Fibroblast of lung (primary cell): ENCODE measurements at regions not wholly inside any gene's neighbourhood (a gene's known extent, or its start where the extent isn't known, plus 50 kb on each side); places are given as distances from the start of the nearest gene placed in this dataset.

Experiments used
- DNase-seq, 2 donors: peaks; one replicate each; pipeline versions ENCODE4 v3.0.0 to v3.0.0-alpha.2; 2010; ENCODE audit warnings: low read depth in 2 of 2
- H2AFZ ChIP-seq: 2 replicates; pipeline ENCODE4 v1.5.1; 2012; ENCODE audit warnings: low read length, control low read depth, inconsistent platforms
- H3K27ac ChIP-seq: 2 replicates; pipeline ENCODE4 v1.5.1; 2011; ENCODE audit warnings: low read length, control low read depth; ENCODE audit not compliant: insufficient read depth
- H3K27me3 ChIP-seq: 2 replicates; pipeline ENCODE4 v1.5.1; 2011; ENCODE audit warnings: mild to moderate bottlenecking, low read length; ENCODE audit not compliant: control insufficient read depth, insufficient read depth
- H3K36me3 ChIP-seq: 2 replicates; pipeline ENCODE4 v1.5.1; 2011; ENCODE audit warnings: low read length; ENCODE audit not compliant: control insufficient read depth, insufficient read depth
- H3K4me1 ChIP-seq: 2 replicates; pipeline ENCODE4 v1.5.1; 2011; ENCODE audit warnings: low read length; ENCODE audit not compliant: control insufficient read depth, insufficient read depth; ENCODE audit errors: extremely low read depth
- H3K4me2 ChIP-seq: 2 replicates; pipeline ENCODE4 v1.5.1; 2011; ENCODE audit warnings: low read length, control low read depth; ENCODE audit not compliant: insufficient read depth; ENCODE audit errors: extremely low read depth
- H3K4me3 ChIP-seq, 4 experiments: fragments of 200-600 bp in 1 of 4; sonication (generic) in 1 of 4; replicated peaks in 1 of 4; 2 replicates each; pipeline ENCODE4 v1.5.1; 2011 to 2016; ENCODE audit warnings: low read length in 4 of 4, low read depth in 3 of 4, mild to moderate bottlenecking in 3 of 4, control low read depth in 2 of 4, inconsistent platforms in 1 of 4, mixed read lengths in 1 of 4; ENCODE audit not compliant: insufficient read depth in 1 of 4; ENCODE audit errors: control extremely low read depth in 1 of 4
- H3K79me2 ChIP-seq: 2 replicates; pipeline ENCODE4 v1.5.1; 2012; ENCODE audit warnings: mild to moderate bottlenecking, low read length, inconsistent platforms; ENCODE audit not compliant: control insufficient read depth, insufficient read depth
- H3K9ac ChIP-seq: 2 replicates; pipeline ENCODE4 v1.5.1; 2011; ENCODE audit warnings: mild to moderate bottlenecking, low read length, control low read depth; ENCODE audit not compliant: insufficient read depth
- H3K9me3 ChIP-seq: 2 replicates; pipeline ENCODE4 v1.5.1; 2012; ENCODE audit warnings: low read depth, low read length; ENCODE audit not compliant: control insufficient read depth, insufficient read depth
- H4K20me1 ChIP-seq: 2 replicates; pipeline ENCODE4 v1.5.1; 2011; ENCODE audit warnings: low read length; ENCODE audit not compliant: control insufficient read depth, insufficient read depth; ENCODE audit errors: extremely low read depth
- EZH2 ChIP-seq: IDR thresholded peaks from 2 replicates; pipeline ENCODE4 v1.5.1; 2012; ENCODE audit warnings: low read length, control low read depth, mild to moderate bottlenecking; ENCODE audit errors: missing control alignments
- TF ChIP-seq, protein P1 (sequence below), 2 donors: IDR thresholded peaks in 1 of 2; conservative IDR thresholded peaks in 1 of 2; 1 replicate in 1 of 2; 2 replicates in 1 of 2; pipeline ENCODE4 v1.5.1; 2011 to 2012; ENCODE audit warnings: low read length in 2 of 2, control low read depth in 1 of 2, inconsistent platforms in 1 of 2, low read depth in 1 of 2, mild to moderate bottlenecking in 1 of 2

DNA sequence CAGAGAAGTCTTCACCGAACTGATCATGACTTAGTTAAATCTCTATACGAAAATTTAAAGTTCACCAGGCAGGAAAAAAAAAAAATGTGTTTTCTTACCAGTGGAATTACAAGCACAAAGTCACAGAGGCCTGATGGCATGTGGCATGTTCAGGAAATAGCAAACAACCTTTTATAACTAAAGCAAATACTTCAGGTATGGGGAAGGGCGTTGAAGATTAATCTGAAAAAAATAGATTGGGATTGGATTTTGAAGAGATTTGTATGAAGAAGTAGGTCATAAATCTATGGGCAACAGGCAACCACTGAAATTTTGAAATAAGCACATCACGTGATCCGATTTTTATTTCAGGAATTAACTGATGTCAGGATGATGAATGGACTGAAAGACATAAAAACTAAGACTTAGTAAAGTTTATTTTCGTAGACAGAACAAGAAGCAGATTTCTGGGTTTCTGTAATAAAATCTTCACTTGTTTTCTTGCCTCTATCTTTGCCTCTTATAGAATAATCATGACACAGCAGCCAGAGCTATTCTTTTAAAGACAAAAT lies 295.9 kb upstream of the ADGRL4 start:
- Histone ChIP-seq H3K4me2 (no peak overlapping the region), H3K4me3 (no peak overlapping the region), H3K36me3 (no peaks in the 10 kb centered on the region), H3K4me1 (no peaks in the 10 kb centered on the region), H3K79me2 (no peaks in the 10 kb centered on the region), H3K27me3 (no peaks in the 10 kb centered on the region), H4K20me1 (no peaks in the 10 kb centered on the region), H2AFZ (no peak overlapping the region), H3K27ac (no peak overlapping the region), H3K9me3 (no peaks in the 10 kb centered on the region), H3K9ac (no peak overlapping the region)
- TF ChIP-seq, protein P1, sequence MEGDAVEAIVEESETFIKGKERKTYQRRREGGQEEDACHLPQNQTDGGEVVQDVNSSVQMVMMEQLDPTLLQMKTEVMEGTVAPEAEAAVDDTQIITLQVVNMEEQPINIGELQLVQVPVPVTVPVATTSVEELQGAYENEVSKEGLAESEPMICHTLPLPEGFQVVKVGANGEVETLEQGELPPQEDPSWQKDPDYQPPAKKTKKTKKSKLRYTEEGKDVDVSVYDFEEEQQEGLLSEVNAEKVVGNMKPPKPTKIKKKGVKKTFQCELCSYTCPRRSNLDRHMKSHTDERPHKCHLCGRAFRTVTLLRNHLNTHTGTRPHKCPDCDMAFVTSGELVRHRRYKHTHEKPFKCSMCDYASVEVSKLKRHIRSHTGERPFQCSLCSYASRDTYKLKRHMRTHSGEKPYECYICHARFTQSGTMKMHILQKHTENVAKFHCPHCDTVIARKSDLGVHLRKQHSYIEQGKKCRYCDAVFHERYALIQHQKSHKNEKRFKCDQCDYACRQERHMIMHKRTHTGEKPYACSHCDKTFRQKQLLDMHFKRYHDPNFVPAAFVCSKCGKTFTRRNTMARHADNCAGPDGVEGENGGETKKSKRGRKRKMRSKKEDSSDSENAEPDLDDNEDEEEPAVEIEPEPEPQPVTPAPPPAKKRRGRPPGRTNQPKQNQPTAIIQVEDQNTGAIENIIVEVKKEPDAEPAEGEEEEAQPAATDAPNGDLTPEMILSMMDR (conservative IDR thresholded peaks at IDR 0.05 in 1 of 2, IDR thresholded peaks at IDR 0.05 in 1 of 2; ENCODE audit: low read depth in 1 of 2, low read length in 2 of 2), result no peak
- DNase-seq, result no peak

DNA sequence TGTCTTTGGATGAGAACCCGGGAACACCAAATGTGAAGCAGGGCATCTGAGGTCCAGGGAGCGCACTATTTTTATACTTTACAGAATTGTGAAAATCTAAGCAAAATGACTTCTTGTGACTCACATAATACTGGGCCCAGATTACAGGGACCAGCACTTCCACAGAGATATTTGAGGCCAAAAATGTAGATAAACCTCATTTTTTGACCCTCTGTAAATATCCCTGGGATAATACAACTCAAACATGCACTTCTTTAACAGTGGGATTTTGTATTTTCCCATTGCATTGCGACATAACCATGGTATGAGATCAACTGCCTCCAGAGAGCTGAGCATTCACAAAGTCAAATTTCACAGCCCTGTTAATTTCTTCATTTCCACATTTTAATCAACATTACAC lies 289.4 kb upstream of the ADGRL4 start:
- DNase-seq, result peak in 1 of 2 donors; percentile 20
- Histone ChIP-seq H3K79me2 (no peaks in the 10 kb centered on the region), H3K4me2 (no peak overlapping the region), H3K27me3 (no peaks in the 10 kb centered on the region), H4K20me1 (no peaks in the 10 kb centered on the region), H3K4me1 (no peaks in the 10 kb centered on the region), H3K9ac (no peak overlapping the region), H3K27ac (no peak overlapping the region), H3K9me3 (no peaks in the 10 kb centered on the region), H3K36me3 (no peaks in the 10 kb centered on the region), H2AFZ (no peak overlapping the region), H3K4me3 (no peak overlapping the region)
- TF ChIP-seq, protein P1 (conservative IDR thresholded peaks at IDR 0.05 in 1 of 2, IDR thresholded peaks at IDR 0.05 in 1 of 2; ENCODE audit: low read depth in 1 of 2, low read length in 2 of 2), result no peak
- no peak for TF ChIP-seq EZH2

DNA sequence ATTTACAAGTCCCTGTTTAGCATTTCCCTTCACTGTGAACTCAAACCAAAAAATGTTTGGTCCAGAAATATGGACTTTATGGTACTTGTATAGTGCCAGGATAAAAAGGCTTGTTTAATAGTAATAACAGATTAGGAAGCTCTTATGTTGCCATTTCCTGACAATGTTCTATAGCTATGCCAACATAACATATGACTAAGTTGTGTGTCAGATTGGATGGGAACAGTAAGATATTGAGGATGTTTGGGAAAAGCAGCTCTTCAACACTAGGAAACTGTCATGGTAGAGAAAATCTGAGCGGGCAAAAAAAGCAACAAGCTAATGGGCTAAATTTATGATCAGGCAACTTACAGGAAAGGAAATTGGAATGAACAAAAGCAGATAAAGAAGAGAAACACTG lies 287.1 kb upstream of the ADGRL4 start:
- TF ChIP-seq, protein P1 (conservative IDR thresholded peaks at IDR 0.05 in 1 of 2, IDR thresholded peaks at IDR 0.05 in 1 of 2; ENCODE audit: low read depth in 1 of 2, low read length in 2 of 2), result no peak
- TF ChIP-seq EZH2, result no peak
- no peaks in the 10 kb centered on the region for H3K27me3 ChIP-seq
- no peaks in the 10 kb centered on the region for H3K4me1 ChIP-seq
- no peaks in the 10 kb centered on the region for H3K79me2 ChIP-seq
- peak; percentile 1 to 48 for DNase-seq
- H3K27ac ChIP-seq, result no peak overlapping the region
- no peaks in the 10 kb centered on the region for H3K9me3 ChIP-seq
- H3K9ac ChIP-seq, result no peak overlapping the region
- H3K4me2 ChIP-seq, result no peak overlapping the region
- no peak overlapping the region for H2AFZ ChIP-seq
- H3K4me3 ChIP-seq, result no peak overlapping the region
- H4K20me1 ChIP-seq, result no peaks in the 10 kb centered on the region
- no peaks in the 10 kb centered on the region for H3K36me3 ChIP-seq
